H9 (cell line): ENCODE measurements at regions not wholly inside any gene's neighbourhood (a gene's known extent, or its start where the extent isn't known, plus 50 kb on each side); places are given as distances from the start of the nearest gene placed in this dataset.

ENCODE experiments used
- DNase-seq: peaks from one replicate; pipeline ENCODE4 v3.0.0-alpha.2; 2017
- H2AFZ ChIP-seq: one replicate; pipeline ENCODE4 v1.6.1; 2013; ENCODE audit warnings: mild to moderate bottlenecking, low read length, control low read depth, moderate library complexity
- H2AK5ac ChIP-seq: 2 replicates; pipeline ENCODE4 v1.6.1; 2013; ENCODE audit warnings: low read length, control low read depth, mixed read lengths; ENCODE audit not compliant: insufficient read length
- H2BK120ac ChIP-seq: one replicate; pipeline ENCODE4 v1.6.1; 2013; ENCODE audit warnings: low read depth, mild to moderate bottlenecking, low read length, control low read depth, inconsistent platforms; ENCODE audit not compliant: poor library complexity, severe bottlenecking
- H2BK12ac ChIP-seq: 2 replicates; pipeline ENCODE4 v1.6.1; 2013; ENCODE audit warnings: low read length, control low read depth, mixed read lengths, low read depth; ENCODE audit not compliant: insufficient read length
- H2BK15ac ChIP-seq: 2 replicates; pipeline ENCODE4 v1.6.1; 2013; ENCODE audit warnings: low read depth, low read length, control low read depth
- H2BK20ac ChIP-seq: one replicate; pipeline ENCODE4 v1.6.1; 2013; ENCODE audit warnings: low read depth, mild to moderate bottlenecking, low read length, control low read depth, inconsistent platforms; ENCODE audit not compliant: poor library complexity, severe bottlenecking
- H2BK5ac ChIP-seq: 2 replicates; pipeline ENCODE4 v1.6.1; 2013; ENCODE audit warnings: low read length, control low read depth, mixed read lengths; ENCODE audit not compliant: insufficient read length
- H3K14ac ChIP-seq: 2 replicates; pipeline ENCODE4 v1.6.1; 2013; ENCODE audit warnings: low read length, control low read depth; ENCODE audit not compliant: insufficient read depth
- H3K18ac ChIP-seq: 2 replicates; pipeline ENCODE4 v1.6.1; 2013; ENCODE audit warnings: low read depth, mild to moderate bottlenecking, mixed read lengths, low read length, control low read depth; ENCODE audit not compliant: insufficient read length
- H3K23ac ChIP-seq: 2 replicates; pipeline ENCODE4 v1.6.1; 2013; ENCODE audit warnings: low read length, control low read depth, mixed read lengths, low read depth; ENCODE audit not compliant: insufficient read length
- H3K23me2 ChIP-seq: 2 replicates; pipeline ENCODE4 v1.6.1; 2013; ENCODE audit warnings: low read depth, mild to moderate bottlenecking, mixed read lengths, low read length, control low read depth; ENCODE audit not compliant: insufficient read length, poor library complexity, severe bottlenecking
- H3K27ac ChIP-seq: 2 replicates; pipeline ENCODE4 v1.5.1; 2013; ENCODE audit warnings: low read length, control low read depth, mixed read lengths, low read depth; ENCODE audit not compliant: insufficient read length
- H3K27me3 ChIP-seq: 2 replicates; pipeline ENCODE4 v1.6.1; 2013; ENCODE audit warnings: low read length, control low read depth, inconsistent platforms; ENCODE audit not compliant: insufficient read depth
- H3K4ac ChIP-seq: 2 replicates; pipeline ENCODE4 v1.6.1; 2013; ENCODE audit warnings: low read depth, mild to moderate bottlenecking, control low read depth, inconsistent platforms, low read length, moderate library complexity
- H3K4me1 ChIP-seq: 2 replicates; pipeline ENCODE4 v1.6.1; 2013; ENCODE audit warnings: low read length, control low read depth, inconsistent platforms; ENCODE audit not compliant: insufficient read depth
- H3K4me2 ChIP-seq: 2 replicates; pipeline ENCODE4 v1.6.1; 2013; ENCODE audit warnings: low read length, control low read depth, mixed read lengths; ENCODE audit not compliant: insufficient read length, insufficient read depth
- H3K56ac ChIP-seq: 2 replicates; pipeline ENCODE4 v1.6.1; 2013; ENCODE audit warnings: low read depth, mild to moderate bottlenecking, mixed read lengths, low read length, control low read depth; ENCODE audit not compliant: insufficient read length
- H3K79me1 ChIP-seq: 2 replicates; pipeline ENCODE4 v1.6.1; 2013; ENCODE audit warnings: low read depth, mild to moderate bottlenecking, moderate library complexity, low read length, control low read depth, inconsistent platforms; ENCODE audit not compliant: insufficient read depth, poor library complexity, severe bottlenecking
- H3K79me2 ChIP-seq: 2 replicates; pipeline ENCODE4 v1.6.1; 2013; ENCODE audit warnings: low read length, control low read depth, inconsistent platforms; ENCODE audit not compliant: insufficient read depth
- H3K9ac ChIP-seq: 2 replicates; pipeline ENCODE4 v1.6.1; 2013; ENCODE audit warnings: low read length, control low read depth, mixed read lengths; ENCODE audit not compliant: insufficient read length; ENCODE audit errors: extremely low read depth
- H3K9me3 ChIP-seq: one replicate; pipeline ENCODE4 v1.6.1; 2013; ENCODE audit warnings: low read depth, low read length, inconsistent platforms; ENCODE audit not compliant: control insufficient read depth
- H3T11ph ChIP-seq: one replicate; pipeline ENCODE4 v1.6.1; 2013; ENCODE audit warnings: mild to moderate bottlenecking, low read length, control low read depth, inconsistent platforms
- H4K20me1 ChIP-seq: one replicate; pipeline ENCODE4 v1.6.1; 2013; ENCODE audit not compliant: control insufficient read depth, insufficient read length, insufficient read depth
- H4K5ac ChIP-seq: 2 replicates; pipeline ENCODE4 v1.6.1; 2013; ENCODE audit warnings: low read depth, mild to moderate bottlenecking, mixed read lengths, low read length, control low read depth; ENCODE audit not compliant: insufficient read length
- H4K8ac ChIP-seq: replicated peaks from 2 replicates; pipeline ENCODE4 v1.6.1; 2013; ENCODE audit warnings: low read length, control low read depth, mixed read lengths, low read depth; ENCODE audit not compliant: insufficient read length
- H4K91ac ChIP-seq: 2 replicates; pipeline ENCODE4 v1.6.1; 2013; ENCODE audit warnings: low read depth, mild to moderate bottlenecking, moderate library complexity, mixed read lengths, low read length, control low read depth; ENCODE audit not compliant: insufficient read length
- H3K27ac Mint-ChIP-seq, 3 experiments: 2 replicates in 2 of 3; 3 replicates in 1 of 3; pipeline ENCODE4 v1.8.0; 2020 to 2021; ENCODE audit warnings: mixed read lengths in 3 of 3, mild to moderate bottlenecking in 1 of 3, moderate library complexity in 1 of 3
- H3K27me3 Mint-ChIP-seq: 2 replicates; pipeline ENCODE4 v1.8.0; 2021; ENCODE audit warnings: low read depth, mild to moderate bottlenecking, moderate library complexity, mixed read lengths
- H3K36me3 Mint-ChIP-seq, 3 experiments: 2 replicates in 2 of 3; 3 replicates in 1 of 3; pipeline ENCODE4 v1.8.0; 2020 to 2021; ENCODE audit warnings: low read depth in 3 of 3, mixed read lengths in 3 of 3; ENCODE audit not compliant: insufficient read depth in 1 of 3
- H3K4me1 Mint-ChIP-seq, 2 experiments: 2 replicates each; pipeline ENCODE4 v1.8.0; 2020; ENCODE audit warnings: mixed read lengths in 2 of 2
- H3K4me3 Mint-ChIP-seq, 2 experiments: 2 replicates in 1 of 2; 3 replicates in 1 of 2; pipeline ENCODE4 v1.8.0; 2020 to 2021; ENCODE audit warnings: mild to moderate bottlenecking in 2 of 2, mixed read lengths in 2 of 2, moderate library complexity in 1 of 2
- H3K9me3 Mint-ChIP-seq, 2 experiments: 2 replicates in 1 of 2; 3 replicates in 1 of 2; pipeline ENCODE4 v1.8.0; 2020; ENCODE audit warnings: mild to moderate bottlenecking in 2 of 2, mixed read lengths in 2 of 2, moderate library complexity in 1 of 2
- CTCF ChIP-seq: fragments of 200-600 bp; sonication (generic); conservative IDR thresholded peaks from 3 replicates; pipeline ENCODE4 v1.8.0; 2021; ENCODE audit warnings: antibody characterized with exemption, mild to moderate bottlenecking
- WGBS: extraction: QIAGEN DNeasy Blood & Tissue Kit; methylation state at CpG from one replicate; pipeline ENCODE4 v1.1.7; 2013; ENCODE audit warnings: missing lambda C conversion rate, low lambda C conversion rate, mixed read lengths; ENCODE audit not compliant: insufficient read length; ENCODE audit errors: extremely low coverage; 5-methylcytosine and 5-hydroxymethylcytosine counted together

DNA sequence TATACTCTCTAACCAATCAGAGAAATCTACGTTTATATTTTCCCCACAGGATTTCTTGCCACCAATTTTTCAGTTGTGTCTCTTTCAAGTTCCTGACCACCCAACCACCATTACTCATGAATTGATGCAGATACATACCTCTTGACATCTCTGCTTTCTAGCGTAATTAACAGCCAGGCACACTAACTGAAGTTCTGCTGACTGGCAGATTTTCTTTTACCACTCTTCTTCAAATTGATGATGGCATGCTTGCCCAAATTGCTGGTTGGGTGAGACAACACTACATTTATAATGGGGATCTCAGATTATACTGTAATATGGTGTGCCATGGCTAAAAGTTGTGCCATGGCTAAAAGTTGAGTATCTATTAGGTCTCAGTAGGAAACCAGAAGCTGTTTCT lies 566.7 kb downstream of the ADGRL2 start:
- Histone ChIP-seq H3K4ac (no peak overlapping the region), H3K56ac (no peak overlapping the region), H3K27me3 (no peaks in the 10 kb centered on the region), H3K14ac (no peak overlapping the region), H3K9ac (no peak overlapping the region), H4K20me1 (no peaks in the 10 kb centered on the region), H3K4me2 (no peak overlapping the region), H3K9me3 (no peaks in the 10 kb centered on the region), H3K4me1 (no peaks in the 10 kb centered on the region), H4K5ac (no peak overlapping the region), H2BK5ac (no peak overlapping the region), H3K23ac (no peak overlapping the region), H3K27ac (no peak overlapping the region), H3K23me2 (no peaks in the 10 kb centered on the region), H2AFZ (no peak overlapping the region), H3K18ac (no peak overlapping the region), H3T11ph (no peak overlapping the region), H4K91ac (no peak overlapping the region), H3K79me1 (no peaks in the 10 kb centered on the region), H2BK15ac (no peak overlapping the region), H4K8ac (no peak overlapping the region), H2AK5ac (no peak overlapping the region), H2BK120ac (no peak overlapping the region), H3K79me2 (no peaks in the 10 kb centered on the region; the same call in 1 of the 2 replicates), H2BK20ac (no peak overlapping the region), H2BK12ac (no peak overlapping the region)
- Mint-ChIP-seq H3K36me3 (no peaks in the 10 kb centered on the region), H3K4me3 (no peak overlapping the region), H3K27me3 (no peaks in the 10 kb centered on the region), H3K4me1 (peaks cover 2% of the 10 kb centered on the region in 2 experiments; a peak in 3 of 4 replicates), H3K27ac (no peak overlapping the region), H3K9me3 (no peaks in the 10 kb centered on the region)
- no peak for DNase-seq
- no peak for TF ChIP-seq CTCF
- no CpG with 5 or more reads among the region's 2 CpGs for WGBS
